GM19043 (cell line): ENCODE measurements at regions not wholly inside any gene's neighbourhood (a gene's known extent, or its start where the extent isn't known, plus 50 kb on each side); places are given as distances from the start of the nearest gene placed in this dataset.
"Not testable (repeated sequence)": the region's sequence is repeated elsewhere in the genome, so short reads cannot be mapped to it uniquely, and the experiment has no call there.

Source experiments
- ATAC-seq: cut with Tn5 transposase; IDR thresholded peaks from one replicate; pipeline ENCODE4 v1.9.1; 2021; ENCODE audit warnings: low read depth; ENCODE audit not compliant: unreplicated experiment

DNA sequence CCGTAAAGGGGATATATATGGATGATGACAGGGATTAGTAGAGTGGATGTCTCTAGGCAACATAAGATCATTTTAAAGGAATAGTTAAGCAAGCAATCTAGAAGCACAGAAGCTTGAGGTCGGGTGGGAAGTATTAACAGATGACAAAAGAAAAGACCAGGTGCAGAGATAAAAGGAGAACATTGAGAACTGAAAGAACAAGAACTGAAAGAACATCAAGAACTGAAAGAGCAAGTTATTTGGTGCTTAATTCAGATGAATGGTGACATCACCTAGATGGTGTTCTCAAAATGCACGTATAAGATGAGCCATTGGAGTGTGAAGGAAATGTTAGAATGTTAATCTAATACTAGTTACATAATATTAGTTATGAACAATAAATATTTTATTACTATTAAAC is 224.0 kb upstream of the PDE3A start:
- no peak for ATAC-seq

DNA sequence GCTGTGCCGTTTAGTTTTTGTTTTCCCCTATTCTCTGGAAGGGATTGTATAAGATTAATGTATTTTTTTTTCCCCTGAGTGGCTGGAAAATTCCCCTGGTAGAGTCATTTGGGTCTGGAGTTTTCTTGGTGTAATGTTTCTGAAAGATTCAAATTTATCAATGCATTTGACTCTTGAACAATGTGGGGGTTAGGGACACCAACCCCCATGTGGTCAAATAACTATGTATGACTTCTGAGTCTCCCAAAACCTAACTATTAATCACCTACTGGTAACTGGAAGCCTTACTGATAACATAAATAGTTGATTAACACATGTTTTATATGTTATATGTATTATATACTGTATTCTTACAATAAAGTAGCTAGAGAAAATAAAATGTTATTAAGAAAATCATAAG is 220.1 kb upstream of the PDE3A start:
- no peak for ATAC-seq

DNA sequence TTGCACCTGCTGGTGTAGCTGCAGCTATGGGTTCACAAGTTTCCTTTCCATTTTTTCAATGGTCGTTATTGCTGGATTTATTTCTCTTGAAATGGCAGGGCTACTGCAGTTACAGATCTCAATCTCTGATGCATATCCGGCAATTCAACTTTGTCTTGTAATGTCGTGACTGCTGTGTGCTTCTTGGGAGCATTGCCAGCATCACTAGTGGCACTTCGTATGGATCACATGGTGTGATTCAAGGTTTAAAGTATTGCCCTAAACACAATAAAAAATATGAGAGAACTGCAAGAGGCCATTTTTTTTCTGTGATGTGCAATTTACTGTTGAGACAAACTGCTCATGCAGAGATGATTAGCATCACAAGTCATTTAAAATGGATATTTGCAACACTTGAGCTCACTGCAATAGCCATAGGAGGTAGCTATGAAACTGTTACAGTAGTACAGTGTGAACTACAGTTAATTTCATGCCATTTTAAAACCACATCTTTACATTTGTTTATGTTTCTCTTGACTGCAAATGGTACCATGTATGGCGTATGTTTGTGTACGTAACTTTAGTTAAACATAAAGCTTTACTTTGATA is 217.4 kb upstream of the PDE3A start:
- ATAC-seq: no peak

DNA sequence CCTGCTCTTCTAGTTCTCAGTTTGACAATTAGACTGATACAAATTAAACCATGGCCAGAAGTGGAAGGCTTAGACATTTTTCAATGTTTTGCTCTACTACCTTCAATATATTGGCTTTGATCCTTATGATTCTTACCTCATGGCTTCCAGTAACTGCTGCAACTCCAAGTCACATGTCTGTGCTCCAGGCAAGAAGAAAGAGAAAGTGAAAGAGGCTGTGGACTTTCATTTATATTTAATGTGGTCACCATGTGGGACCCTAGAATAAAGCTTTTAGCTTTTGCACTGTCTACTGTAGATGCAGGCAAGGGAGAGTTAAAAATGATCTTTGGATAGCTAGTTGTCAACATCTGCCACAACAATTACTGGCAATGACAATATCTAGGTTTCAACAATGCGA is 214.3 kb upstream of the PDE3A start:
- ATAC-seq: no peak

DNA sequence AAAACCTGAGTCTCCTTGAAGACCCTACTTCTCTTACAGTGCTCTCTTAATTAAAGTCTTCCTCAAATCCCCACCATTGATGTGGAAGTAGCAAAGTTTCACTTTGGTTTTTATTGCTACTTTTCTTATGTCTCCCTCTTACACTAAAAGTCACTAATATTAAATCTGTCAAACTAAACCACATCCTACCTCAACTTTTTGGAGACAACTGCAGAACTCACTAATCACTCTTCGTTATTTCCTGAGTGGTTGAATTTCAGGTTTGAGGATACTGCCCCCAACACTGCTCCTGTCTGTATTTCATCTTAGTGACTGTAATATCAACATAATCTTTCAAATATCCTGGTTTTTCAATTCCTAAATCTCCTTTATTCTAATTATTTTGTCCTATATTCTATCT is 213.0 kb upstream of the PDE3A start:
- ATAC-seq: no peak

DNA sequence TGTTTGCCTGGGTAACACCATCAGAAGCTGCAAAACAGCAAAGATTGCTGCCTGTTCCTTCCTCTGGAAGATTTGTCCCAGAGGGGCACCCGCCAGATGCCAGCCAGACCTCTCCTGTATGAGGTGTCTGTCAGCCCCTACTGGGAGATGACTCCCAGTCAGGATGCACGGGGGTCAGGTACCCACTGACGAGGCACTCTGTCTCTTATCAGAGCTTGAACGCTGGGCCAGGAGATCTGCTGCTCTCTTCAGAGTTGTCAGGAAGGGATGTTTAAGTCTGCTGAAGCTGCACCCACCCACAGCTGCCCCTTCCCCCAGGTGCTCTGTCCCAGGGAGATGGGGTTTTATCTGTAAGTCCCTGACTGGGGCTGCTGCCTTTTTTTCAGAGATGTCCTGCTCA is 207.4 kb upstream of the PDE3A start:
- ATAC-seq: not testable (repeated sequence)

DNA sequence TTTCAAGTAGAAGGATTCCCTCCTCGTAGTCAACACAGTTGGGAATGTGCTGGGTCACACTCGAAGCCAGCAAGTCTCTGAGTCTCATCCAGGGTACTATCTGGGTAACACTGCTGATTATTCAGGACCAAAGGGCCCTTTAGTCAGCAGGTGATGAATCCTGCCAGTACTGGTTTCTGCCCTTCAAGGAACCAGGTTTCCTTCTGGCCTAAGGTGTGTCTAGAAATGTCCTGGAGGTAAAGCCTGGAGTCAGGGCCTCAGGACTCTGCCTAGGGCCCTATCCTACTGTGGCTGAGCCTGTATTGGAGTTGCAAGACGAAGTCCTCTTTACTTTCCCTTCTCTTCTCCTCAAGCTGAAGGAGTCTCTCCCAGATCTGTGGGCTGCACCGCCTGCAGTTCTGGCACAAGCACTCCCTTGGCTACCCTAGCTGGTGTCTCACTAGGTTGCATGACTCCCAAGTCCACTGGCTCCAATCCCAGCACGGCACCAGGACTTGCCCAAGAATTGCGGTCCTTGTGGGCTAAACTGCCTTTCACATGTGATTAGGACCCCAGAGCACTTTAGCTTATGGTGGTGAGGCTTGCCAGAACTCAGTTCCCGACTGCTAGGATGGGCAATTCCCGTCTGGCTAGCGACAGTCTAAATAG is 193.7 kb upstream of the PDE3A start:
- no peak for ATAC-seq

- ATAC-seq: no peak
Observed at GRCh38 chr12:20175704-20176388, 192.5 kb upstream of the PDE3A start.

DNA sequence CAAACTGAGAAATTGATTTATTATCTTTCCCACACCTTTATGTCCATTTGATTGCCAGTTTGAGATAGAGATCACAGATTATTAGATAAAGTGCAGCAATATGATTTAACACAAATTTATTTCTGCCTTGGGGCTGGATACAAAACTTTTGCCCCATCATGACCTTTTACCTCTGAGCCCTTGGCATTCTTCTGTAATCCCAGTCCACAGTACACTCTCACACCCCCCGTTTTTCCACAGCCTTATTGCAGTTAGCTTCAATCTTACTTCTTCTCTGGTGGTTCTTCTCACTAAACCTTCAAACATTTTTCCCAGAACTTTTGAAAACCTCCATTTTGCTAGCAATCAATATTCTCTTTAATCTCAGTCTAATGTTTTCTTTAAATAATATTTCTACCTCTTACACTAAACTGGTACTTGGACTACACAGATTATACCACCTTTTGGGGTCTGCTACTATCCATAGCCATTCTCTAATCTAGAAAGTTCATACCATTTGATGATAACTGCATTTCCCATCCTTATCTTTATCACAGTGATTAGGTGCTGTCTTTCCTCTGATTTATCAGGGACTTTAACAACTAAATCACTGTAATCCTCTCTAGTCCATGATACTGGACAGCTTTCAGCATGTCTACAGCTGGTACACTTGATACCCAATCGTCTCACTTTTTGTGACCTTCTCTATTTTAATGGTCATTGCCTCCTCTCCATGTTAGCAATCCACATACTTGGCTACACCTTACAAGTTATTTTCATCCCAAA is 186.7 kb upstream of the PDE3A start:
- no peak for ATAC-seq

DNA sequence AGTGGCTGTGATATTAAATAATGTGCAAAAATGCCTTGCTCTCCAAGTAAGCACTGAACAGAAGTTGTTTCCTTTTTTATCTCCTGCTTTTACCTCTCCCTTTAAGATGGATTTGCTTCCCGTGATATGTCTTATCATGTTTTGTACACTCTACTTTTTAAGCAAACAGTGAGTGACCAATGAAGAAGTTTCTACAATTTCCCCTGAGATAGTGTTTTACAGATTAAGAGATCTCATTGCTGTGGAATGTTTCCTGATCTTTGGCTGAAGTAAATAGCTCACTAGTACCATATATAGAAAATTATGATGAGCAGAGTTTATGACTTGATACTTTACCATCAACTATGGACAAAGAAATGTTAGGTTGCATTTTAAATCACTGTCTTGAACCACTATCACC is 184.8 kb upstream of the PDE3A start:
- no peak for ATAC-seq

GRCh38 chr12:20184514-20184913 is 183.8 kb upstream of the PDE3A start:
- no peak for ATAC-seq

- no peak for ATAC-seq
Observed at GRCh38 chr12:20187456-20187855, 180.9 kb upstream of the PDE3A start.

GRCh38 chr12:20188930-20189653 is 179.2 kb upstream of the PDE3A start:
- ATAC-seq: no peak

- no peak for ATAC-seq
Observed at GRCh38 chr12:20189767-20190166, 178.6 kb upstream of the PDE3A start.

GRCh38 chr12:20194171-20194570 is 174.2 kb upstream of the PDE3A start:
- ATAC-seq: no peak

DNA sequence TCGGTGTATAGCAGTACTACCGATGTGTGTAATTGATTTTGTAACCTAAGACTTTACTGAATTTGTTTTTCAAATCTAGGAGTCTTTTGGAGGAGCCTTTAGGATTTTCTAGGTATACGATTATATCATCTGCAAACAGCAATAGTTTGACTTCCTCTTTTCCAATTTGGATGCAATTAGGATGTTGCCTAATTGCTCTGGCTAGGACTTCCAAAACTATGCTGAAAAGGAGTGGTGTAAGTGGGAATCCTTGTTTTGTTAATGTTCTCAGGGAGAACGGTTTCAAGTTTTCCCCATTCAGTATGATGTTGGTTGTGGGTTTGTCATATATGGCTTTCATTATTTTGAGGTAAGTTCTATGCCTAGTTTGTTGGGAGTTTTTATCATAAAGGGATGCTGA is 171.6 kb upstream of the PDE3A start:
- no peak for ATAC-seq

GRCh38 chr12:20197411-20197810 is 170.9 kb upstream of the PDE3A start:
- ATAC-seq: no peak

- no peak for ATAC-seq
Observed at GRCh38 chr12:20199780-20200179, 168.6 kb upstream of the PDE3A start.

GRCh38 chr12:20201733-20202132 is 166.6 kb upstream of the PDE3A start:
- ATAC-seq: no peak

GRCh38 chr12:20205854-20206253 is 162.5 kb upstream of the PDE3A start:
- no peak for ATAC-seq

GRCh38 chr12:20206410-20206809 is 161.9 kb upstream of the PDE3A start:
- no peak for ATAC-seq
